ENCODE measurements at regions not wholly inside any gene's neighbourhood (a gene's known extent, or its start where the extent isn't known, plus 50 kb on each side); places are given as distances from the start of the nearest gene placed in this dataset.

DNA sequence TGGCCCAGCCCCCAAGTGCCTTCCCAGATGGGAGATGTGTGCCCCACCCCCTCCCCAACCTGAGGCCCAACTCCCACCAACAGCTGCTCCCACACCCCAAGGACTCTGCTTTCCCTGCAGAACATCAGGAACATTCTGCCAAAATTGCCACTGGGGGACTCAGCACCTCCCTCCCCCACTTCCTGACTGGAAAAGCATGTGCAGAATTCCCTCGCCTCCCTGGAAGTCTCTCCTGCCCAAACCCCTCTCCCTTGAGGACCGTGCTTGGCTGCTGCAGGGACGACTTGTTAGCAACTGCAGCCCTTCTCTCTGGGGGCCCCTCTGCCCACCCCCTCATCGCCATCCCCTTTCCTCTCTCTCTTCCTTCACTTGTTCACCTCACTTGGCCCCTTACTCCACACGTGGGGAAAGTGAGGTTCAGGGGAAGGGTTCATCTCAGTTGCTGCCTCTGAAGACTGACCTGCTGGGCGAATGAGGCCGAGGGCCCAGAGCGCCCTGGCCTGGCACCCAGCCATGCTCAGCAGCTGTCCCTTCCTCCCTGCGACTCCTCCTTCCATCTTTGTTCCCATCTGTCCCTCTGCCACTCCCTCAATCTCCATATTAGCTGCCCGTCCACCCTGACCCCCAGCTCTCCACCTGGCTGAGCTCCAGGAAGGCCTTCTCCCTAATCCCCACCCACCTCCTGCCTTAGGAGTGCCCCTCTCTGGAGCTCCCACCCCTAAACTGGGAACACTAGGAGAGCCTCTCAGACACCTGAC lies 105.1 kb downstream of the CHST1 start:
- no peak for DNase-seq (ENCODE audit: low spot score)
- intact Hi-C loops (cut with DNase I): no loop called here

DNA sequence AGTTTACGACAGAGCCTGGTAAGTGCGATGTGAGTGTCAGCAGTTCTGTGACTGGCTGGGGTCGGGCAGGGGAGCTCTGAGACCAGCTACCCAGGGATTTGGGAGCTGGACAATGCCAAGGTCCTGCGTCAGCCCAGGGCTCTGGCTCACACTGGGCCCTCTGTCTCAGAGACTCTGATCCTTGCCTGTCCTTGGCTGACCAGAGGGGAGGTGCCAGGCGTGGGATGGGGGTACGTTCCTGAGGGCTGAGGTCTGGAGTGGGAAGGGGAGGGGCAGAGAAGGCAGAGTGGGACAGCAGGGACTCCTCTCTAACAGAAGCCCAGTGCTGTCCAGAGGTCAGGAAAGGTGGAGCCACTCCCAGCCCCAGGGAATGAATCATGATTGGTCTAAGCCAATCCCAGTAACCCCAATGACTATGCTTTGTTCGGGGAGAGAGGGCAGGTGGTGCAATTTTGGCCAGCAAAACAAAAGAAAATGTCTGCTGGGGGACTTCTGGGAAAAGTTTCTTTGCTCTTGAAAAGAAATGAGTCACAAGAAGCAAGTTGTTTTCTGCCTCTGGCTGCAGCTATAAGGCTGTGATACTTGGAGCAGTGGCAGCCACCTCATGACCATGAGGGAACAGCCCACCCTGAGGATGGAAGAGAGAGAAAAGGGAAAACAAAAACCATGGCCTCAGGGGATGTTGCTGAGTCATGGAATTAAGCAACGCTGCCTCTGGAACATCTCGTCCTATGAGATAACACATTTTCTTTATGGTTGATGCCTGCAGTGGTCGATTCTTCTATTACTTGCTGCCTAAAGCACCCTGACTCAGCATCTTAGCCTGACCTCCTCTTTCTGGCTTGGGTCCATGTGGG lies 108.3 kb downstream of the CHST1 start:
- intact Hi-C loops (cut with DNase I): no loop called here
- no peak for DNase-seq (ENCODE audit: low spot score)

DNA sequence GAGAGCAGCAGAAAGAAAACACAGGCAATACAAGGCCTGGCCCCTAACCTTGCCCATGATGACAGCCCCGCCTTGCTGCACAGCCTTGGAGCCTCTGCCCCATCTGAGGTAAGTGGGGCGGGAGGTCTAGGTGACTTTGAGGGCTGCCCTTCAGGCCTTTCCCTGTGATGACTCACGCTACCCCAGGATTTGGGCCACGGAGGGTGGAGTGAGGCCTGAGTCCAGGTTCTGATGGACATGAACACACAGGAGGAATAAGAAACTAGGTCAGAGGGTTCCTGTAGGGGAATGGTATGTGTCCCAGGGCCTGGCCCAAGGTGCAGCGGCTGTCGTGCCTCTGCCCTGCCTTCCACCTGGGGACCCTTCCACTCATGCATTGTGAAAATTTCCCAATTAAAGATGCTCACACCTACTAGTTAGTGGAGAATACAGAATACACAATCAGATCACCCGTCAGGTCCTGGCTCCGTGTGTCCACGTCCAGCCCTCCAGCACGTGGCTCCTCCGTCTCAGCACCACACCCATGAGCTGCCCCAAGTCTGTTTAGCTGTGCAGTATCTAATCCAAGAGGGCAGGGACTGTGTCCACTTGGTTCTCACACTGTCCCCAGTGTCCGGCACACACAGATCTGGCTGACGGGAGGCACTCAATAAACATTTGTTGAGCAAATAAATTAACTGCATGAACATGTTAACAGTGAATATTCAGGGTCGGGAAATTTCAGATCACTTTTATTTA lies 111.0 kb downstream of the CHST1 start:
- intact Hi-C loops (cut with DNase I): no loop called here
- no peak for DNase-seq (ENCODE audit: low spot score)

DNA sequence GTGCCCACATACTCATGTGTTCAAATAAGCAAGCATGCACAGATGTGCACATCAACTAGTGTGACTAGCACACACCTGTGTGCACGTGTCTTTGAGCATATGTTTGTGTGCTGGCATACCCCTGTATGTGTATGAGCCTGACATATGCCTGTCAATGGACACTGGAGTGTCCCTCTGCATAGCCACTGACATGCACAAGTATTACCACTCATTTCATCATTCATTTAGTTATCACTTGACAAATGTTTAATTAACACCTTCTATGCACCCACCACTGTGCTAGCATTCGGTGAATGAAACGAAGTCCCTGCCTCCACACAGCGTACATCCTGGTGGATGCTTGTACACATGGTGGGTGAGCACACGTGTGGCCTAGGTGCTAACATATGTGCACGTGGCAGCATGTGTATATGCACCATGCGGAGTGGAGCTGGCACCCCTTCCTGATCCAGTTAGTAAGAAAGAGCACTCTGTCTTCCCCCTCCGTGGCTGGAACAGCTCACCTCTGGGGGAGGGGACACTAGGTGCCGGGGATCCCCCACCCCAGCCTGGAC lies 112.0 kb downstream of the CHST1 start:
- intact Hi-C loops (cut with DNase I): no loop called here
- DNase-seq (ENCODE audit: low spot score): no peak

DNA sequence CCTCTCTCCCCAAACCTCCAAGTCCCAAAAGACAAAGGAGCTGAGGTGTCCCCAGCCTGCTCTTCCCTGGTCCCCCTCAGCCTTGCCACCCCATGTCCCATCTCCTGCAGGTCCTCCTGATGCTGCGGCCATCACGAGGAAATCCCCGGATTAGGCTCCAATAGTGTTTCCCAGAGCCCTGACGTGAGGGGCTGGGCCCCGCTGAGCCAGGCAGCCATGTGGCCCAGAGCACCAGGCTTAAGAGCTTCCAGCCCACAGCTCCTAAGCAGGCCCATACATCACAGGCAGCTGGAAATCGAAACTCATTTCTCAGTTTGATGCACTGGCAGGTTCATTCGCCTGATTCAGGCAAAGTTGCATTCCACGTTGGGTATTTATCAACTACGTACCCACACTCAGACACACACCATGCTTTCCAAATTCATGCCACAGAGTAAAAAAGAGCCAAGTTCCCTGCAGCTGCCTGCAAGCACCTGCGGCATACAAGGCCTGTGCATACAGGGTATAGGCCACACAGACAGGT lies 114.2 kb downstream of the CHST1 start:
- DNase-seq (ENCODE audit: low spot score): no peak
- intact Hi-C loops (cut with DNase I): no loop called here

DNA sequence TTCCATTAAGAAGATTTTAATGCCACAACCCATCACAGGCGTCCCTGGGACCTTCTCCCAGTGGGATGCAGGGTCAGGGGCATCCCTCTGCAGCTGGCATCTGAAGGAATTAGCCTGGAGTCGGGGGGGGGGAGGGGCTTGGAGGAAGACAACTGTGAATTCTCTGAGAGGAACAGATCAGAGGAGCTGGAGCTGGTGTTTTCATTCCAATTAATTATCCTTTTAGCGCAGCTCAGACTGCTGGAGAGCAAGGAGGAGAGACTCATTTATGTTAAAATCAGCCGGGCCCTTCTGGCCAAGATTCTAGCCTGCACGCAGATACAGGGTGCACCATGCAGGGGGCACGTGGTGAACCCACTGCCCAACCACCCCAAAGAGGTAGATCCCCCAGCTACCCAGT lies 116.2 kb downstream of the CHST1 start:
- intact Hi-C loops (cut with DNase I): no loop called here

DNA sequence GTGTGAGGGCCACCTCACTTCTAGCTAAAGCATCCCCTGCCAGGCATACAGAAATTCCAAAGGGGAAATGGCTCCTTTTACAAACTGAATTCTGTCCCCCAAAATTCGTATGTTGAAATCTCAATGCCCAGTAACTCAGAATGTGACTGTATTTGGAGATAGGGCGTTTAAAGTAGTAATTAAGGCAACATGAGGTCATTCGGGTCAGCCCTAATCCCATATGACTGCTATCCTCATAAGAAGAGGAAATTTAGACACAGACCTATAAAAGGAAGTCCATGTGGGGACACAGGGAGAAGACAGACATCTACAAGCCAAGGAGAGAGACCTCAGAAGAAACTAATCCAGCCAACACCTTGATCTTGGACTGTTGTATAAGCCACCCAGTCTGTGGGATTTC lies 119.1 kb downstream of the CHST1 start:
- DNase-seq (ENCODE audit: low spot score): no peak
- intact Hi-C loops (cut with DNase I): no loop called here

More for the DNA sequence above, 116.2 kb downstream of the CHST1 start:
- DNase-seq (ENCODE audit: low spot score): no peak

DNA sequence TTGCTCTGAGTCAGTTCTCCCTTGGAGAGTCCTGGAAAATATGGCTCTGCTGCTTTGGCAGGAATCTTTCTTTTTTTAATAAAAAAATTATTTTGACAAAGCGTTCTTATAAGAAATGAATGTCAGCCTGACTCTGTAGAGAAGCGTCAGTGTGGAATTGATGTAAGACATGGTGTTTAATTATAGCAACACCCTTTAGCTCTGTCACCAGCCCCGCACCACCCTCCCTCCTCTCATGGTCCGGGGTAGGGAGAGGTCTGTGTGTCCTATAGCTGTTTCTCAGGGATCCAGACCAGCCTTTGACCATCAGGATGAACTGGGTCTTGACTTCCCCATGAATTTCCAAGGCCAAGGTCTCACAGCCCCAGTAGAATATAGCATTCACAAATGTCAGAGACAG lies 120.6 kb downstream of the CHST1 start:
- intact Hi-C loops (cut with DNase I): no loop called here
- DNase-seq (ENCODE audit: low spot score): no peak

DNA sequence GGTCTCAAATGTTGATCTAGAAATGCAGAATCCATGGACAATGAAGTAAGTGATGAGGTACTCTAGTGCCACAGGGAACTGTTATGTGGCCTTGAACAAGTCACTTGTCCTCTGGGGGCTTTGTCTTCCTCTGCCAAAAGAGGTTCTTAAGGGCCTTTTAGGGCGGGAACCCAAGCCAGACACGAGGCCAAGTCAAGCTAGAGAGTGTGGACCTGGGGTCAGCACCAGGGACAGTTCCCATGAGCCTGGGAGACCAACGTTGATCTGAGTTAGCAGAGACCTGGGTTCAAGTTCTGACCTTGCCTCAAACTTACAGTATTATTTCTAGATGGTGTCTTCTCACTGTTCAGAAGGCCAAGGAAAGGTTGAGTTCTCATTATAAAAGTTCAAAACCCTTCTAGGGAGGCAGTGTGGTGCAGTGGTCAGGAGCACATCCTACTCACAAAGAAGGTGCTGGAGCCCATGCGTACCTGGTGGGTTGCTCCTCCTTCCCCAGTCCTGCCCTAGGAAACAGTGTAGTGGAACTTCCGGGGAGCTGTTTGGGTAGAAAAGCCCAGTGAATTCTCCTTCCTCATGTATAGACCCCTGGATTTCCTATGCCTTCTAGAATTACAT lies 121.5 kb downstream of the CHST1 start:
- intact Hi-C loops (cut with DNase I): no loop called here
- no peak for DNase-seq (ENCODE audit: low spot score)

DNA sequence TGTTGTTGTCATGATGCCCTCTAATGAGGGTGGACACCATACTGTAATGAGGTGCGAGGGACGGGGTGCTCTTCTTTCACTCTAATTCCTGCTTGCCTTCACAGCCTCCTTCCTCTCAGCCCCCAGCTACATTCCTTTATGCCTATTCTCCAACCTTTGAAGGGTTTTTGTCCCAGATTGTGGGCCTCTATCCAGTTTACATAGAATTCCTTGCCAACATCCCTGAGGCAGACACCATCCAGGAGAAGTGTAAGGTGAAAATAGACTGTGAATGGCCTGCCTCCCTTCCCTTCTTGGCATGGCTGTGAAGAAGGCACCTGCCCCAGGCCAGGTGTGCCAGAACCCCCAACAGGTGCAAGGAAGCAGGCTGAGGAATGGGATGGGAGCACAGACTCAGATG lies 122.3 kb downstream of the CHST1 start:
- intact Hi-C loops (cut with DNase I): no loop called here
- no peak for DNase-seq (ENCODE audit: low spot score)

DNA sequence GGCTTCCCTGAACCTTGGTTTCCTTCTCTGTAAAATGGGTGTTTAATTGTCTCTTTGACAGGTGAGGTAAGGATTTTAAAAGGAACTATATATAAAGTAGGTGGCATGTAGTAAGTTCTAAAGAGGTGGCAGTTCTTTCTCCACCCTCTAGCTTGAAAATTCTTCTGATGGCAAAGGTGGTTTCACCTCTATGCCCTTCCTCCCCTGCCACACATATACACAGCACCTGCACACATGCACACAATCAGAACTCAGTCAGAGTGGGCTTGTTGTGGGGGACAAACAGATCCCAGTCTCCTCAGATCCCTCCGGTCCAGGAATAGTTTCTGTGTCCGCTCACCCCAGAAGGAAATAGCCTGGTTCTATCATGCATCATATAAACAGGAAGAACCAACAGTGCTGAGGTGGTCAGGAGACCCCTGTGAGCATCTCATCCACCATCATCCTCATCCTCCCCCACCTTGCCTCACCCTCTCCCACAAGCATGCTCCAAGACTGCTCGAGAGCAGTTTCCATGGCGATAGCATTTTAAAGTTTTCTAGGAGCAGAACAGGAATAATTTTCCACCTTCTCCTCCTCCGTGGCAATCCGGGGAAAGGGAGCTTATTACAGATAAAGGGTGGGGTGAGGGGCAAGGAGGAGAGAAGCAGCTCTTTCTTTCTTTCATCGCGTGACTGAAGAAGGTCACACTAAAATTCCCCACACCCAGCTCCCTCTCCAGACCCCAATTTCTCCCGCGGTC lies 123.6 kb downstream of the CHST1 start:
- intact Hi-C loops (cut with DNase I): no loop called here
- no peak for DNase-seq (ENCODE audit: low spot score)

DNA sequence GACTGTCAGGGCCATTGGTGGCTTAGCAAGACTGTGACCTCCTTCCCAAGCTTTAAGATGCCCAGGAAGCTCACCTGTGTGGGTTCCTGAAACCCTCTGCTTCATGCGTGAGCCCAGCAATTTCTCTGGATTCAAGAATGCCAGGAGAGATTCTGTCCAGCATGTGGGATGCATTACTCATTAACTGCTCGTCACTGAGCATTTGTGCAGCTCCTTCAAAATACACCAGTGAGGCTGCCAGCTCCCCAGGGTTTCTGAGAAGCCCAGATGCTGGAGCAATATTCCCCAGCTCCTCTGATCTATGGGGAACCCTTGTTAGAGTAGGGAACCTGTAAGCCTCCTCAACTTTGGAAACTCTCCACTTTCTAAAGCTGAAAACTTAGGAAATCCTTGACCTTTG lies 126.5 kb downstream of the CHST1 start:
- intact Hi-C loops (cut with DNase I): loop anchor here (2.0 kb wide), 1 partner anchor 232 kb away; no protein-coding TSS in a partner anchor
- DNase-seq (ENCODE audit: low spot score): no peak

DNA sequence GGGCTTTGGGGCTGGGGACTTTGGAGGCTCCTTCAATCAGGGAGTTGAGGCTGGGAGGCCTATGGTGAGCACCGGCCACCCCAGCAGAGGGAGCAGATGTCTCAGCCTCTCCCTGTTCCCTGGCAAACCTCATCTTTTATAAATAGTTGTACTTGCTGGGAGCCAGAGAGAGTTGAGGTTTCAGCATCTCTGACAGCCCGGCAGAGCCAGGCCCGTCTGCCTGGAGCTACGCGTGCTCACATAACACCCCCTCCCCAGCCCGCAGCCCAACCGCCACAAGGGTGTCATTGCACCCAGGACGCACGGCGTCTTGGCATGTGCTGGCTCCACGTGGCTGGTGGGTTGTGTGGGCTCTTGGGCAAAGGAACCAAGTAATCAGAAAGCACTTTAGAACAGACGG lies 127.1 kb downstream of the CHST1 start:
- intact Hi-C loops (cut with DNase I): loop anchor here (2.0 kb wide), 1 partner anchor 232 kb away; no protein-coding TSS in a partner anchor
- DNase-seq (ENCODE audit: low spot score): no peak

DNA sequence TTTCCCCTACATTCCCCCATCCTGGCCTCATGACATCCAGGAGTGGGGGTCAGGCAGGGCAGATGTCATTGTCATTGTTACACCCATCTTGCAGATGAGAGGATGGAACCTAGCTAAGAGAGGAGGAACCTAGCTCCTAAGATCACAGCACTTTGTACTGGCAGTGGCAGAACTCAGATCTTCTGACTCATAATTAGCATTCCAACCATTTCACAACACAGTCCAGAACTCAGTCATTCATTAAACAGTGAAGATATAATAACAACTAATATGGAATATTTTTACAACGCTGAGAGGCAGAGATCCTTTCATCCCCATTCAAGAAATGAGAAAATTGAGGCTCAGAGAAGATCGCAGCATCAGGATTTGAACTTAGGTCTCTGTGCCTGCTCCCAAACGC lies 127.8 kb downstream of the CHST1 start:
- DNase-seq (ENCODE audit: low spot score): no peak
- intact Hi-C loops (cut with DNase I): loop anchor here (2.0 kb wide), 1 partner anchor 233 kb away; no protein-coding TSS in a partner anchor

DNA sequence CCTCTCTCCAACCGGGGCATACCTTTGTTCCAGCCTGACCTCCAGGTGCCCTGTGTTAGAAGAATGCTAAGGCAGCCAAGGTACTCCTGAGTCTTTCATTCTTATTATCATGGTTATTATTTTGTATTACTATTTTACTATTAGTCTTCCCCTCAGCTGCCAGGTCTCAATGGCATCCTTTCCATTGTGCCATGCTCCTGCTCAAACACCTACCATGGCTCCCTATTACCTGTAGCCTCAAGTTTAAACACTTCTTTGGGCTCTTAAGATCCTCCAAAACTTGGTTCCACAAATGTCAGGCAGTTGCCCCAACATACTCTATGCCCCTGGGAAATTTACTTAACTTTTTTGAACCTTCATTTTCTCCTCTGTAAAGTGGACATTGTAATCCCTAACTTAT lies 130.4 kb downstream of the CHST1 start:
- intact Hi-C loops (cut with DNase I): no loop called here
- no peak for DNase-seq (ENCODE audit: low spot score)

DNA sequence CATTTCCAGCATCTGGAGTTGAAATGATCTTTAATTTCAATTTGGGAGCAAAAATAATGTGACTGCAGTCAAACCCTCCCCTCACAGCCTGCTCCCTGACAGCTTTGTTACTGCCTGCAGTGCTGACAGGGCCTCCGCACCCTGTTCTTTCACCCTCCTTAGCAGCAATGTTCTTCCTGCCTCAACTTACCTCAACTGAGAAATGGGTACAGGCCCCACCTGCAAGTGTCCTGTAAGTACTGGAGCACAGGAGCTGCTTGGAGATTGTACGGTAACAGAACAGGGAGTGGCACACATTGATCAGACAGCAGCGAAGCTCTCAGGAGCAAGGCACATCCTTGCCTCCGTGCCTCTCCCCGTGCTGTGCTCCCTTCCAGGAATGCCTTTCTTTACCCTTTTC lies 131.3 kb downstream of the CHST1 start:
- intact Hi-C loops (cut with DNase I): no loop called here
- DNase-seq (ENCODE audit: low spot score): no peak

DNA sequence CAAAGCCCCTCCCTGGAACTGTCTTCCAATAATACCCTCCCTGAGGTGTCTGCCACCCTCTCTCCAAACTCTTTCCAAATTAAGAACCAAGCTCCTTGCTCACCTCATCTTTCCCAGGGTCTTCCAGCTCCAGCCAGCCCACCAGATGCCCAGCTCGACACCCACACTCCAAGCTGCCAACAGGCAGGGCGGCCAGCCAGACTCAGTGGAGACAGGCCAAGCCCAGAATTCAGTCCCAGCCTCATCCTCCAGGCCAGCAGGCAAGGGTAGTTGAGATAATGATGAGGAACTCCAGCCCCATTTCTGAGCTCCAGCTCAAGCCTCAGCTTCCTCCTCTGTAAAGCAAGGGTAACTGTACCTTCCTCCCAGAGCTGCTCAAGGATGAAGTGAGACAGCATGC lies 132.9 kb downstream of the CHST1 start:
- no peak for DNase-seq (ENCODE audit: low spot score)
- intact Hi-C loops (cut with DNase I): no loop called here

DNA sequence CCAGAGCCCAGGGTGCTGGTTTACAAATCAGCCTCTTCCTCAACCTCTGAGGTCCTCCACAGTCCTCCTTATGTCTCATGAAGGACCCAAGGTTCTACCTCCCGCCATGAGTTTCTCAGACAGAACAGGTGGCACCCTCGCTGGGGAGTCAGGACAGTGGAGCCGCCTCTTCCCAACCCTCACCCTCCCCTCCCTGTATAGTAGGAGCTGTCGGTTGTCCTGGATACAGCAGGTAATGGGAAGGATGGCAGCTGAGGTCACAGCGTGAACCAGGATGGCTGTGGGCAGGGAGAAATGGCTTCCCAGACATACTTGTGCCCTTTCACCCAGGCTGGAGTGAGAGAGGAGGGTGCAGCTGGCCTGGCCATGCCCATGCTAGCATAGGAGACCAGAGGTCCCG lies 134.6 kb downstream of the CHST1 start:
- DNase-seq (ENCODE audit: low spot score): no peak
- intact Hi-C loops (cut with DNase I): no loop called here

DNA sequence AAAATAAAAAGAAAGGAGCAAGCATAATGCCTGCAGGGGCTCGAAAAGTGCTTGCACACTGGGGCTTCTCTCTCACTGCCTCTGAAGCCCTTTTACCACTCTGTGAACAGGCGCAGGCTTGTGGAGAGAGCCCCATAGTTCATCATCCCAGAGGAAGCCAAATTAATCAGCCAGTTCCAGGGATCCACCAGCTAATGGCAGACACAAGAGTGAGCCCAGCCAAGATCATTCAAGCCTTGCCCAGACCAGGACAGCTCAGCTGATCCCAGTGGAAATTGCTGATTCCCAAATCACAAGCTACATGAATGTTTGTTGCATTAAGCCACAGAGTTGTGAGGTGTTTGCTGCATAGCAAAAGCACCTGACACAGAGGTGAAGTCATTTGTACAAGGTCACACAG lies 135.3 kb downstream of the CHST1 start:
- no peak for DNase-seq (ENCODE audit: low spot score)
- intact Hi-C loops (cut with DNase I): no loop called here
